ENCODE measurements at regions not wholly inside any gene's neighbourhood (a gene's known extent, or its start where the extent isn't known, plus 50 kb on each side); places are given as distances from the start of the nearest gene placed in this dataset.

DNA sequence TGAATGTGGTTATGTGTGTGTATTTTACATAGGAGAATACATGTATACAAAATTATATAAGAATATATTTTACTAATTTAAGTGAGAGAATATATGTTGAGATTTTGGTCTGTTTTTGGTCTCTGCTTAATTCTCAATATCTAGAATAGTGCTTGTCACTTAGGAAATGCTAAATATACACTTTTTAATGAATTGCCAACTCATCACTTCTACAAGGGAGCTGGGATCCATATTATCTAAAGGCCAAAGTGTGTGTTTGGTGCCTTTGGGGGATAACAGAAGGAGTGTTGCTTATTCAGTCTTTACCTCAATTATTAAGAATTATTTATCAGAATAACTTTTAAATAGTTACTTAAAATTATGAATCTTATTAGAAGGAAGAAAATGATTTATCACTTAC lies 1304.8 kb downstream of the HACE1 start:
- Histone ChIP-seq H3K9me3 (peaks cover 0 to 4% (median 0%) of the 10 kb centered on the region in 4 donors), H3K27me3 (no peaks in the 10 kb centered on the region), H3K27ac (replicated peaks in 1 of 4) (no peak overlapping the region), H3K4me1 (no peaks in the 10 kb centered on the region), H3K36me3 (no peaks in the 10 kb centered on the region), H3K4me3 (no peak overlapping the region)
- TF ChIP-seq, protein P1, sequence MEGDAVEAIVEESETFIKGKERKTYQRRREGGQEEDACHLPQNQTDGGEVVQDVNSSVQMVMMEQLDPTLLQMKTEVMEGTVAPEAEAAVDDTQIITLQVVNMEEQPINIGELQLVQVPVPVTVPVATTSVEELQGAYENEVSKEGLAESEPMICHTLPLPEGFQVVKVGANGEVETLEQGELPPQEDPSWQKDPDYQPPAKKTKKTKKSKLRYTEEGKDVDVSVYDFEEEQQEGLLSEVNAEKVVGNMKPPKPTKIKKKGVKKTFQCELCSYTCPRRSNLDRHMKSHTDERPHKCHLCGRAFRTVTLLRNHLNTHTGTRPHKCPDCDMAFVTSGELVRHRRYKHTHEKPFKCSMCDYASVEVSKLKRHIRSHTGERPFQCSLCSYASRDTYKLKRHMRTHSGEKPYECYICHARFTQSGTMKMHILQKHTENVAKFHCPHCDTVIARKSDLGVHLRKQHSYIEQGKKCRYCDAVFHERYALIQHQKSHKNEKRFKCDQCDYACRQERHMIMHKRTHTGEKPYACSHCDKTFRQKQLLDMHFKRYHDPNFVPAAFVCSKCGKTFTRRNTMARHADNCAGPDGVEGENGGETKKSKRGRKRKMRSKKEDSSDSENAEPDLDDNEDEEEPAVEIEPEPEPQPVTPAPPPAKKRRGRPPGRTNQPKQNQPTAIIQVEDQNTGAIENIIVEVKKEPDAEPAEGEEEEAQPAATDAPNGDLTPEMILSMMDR (IDR thresholded peaks at IDR 0.05) = no peak
- TF ChIP-seq POLR2AphosphoS5 (IDR thresholded peaks at IDR 0.05) (no peak), EP300 (IDR thresholded peaks at IDR 0.05) (no peak), POLR2A (IDR thresholded peaks at IDR 0.05; ENCODE audit: low read depth) (no peak)
- no peak for DNase-seq (ENCODE audit: extremely low spot score)
- intact Hi-C loops (cut with DNase I) = no loop called here

DNA sequence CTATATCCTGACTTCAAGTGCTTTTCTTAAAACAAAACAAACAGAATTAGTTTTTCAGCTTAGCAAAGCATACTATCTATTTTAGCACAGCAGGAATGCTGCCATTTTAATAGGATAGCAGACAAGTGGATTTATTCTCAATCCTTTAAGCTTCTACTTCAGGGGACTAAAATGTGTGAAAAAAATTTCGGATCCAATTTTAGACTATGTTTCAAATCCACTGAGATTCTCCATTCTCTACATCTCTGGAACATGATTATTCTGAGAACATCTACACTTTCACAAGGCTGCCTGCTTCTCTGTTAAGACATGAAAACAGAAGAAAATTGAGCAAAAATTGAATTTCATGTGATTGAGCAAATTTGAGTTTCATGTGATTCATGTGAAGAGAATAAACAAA lies 1321.3 kb downstream of the HACE1 start:
- H3K4me1 ChIP-seq = no peaks in the 10 kb centered on the region
- no peaks in the 10 kb centered on the region for H3K9me3 ChIP-seq
- no peak overlapping the region for H3K27ac ChIP-seq (replicated peaks in 1 of 4)
- no peak for DNase-seq (ENCODE audit: extremely low spot score)
- no peak overlapping the region for H3K4me3 ChIP-seq
- no peaks in the 10 kb centered on the region for H3K36me3 ChIP-seq
- 69% methylated on average over 1 of the region's 1 CpG for WGBS
- intact Hi-C loops (cut with DNase I) = no loop called here
- TF ChIP-seq POLR2A (IDR thresholded peaks at IDR 0.05; ENCODE audit: low read depth) (no peak), EP300 (IDR thresholded peaks at IDR 0.05) (no peak), POLR2AphosphoS5 (IDR thresholded peaks at IDR 0.05) (no peak)
- TF ChIP-seq, protein P1 (IDR thresholded peaks at IDR 0.05) = no peak
- H3K27me3 ChIP-seq = no peaks in the 10 kb centered on the region

DNA sequence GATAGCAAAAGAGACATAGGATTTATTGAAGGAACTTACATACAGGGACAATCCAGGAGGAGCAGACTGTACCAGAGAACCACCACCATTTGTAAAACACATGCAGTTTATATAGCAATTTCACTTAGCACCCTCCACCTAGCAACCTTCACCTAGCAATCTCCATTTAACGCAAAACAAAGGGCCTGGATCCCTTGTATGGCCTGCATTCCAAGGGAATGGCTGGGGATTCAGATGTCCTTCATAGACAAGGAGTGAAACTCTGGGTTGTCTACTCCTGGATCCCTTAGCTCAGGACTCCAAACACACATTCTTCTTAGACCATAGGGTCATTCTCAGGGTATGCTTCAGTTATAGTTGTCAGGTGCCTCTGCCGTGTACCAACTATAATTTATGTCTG lies 1324.9 kb downstream of the HACE1 start:
- TF ChIP-seq, protein P1 (IDR thresholded peaks at IDR 0.05) = no peak
- H3K27ac ChIP-seq (replicated peaks in 1 of 4) = no peak overlapping the region
- H3K36me3 ChIP-seq = no peaks in the 10 kb centered on the region
- no peaks in the 10 kb centered on the region for H3K4me1 ChIP-seq
- no peaks in the 10 kb centered on the region for H3K9me3 ChIP-seq
- no peak overlapping the region for H3K4me3 ChIP-seq
- no peak for DNase-seq (ENCODE audit: extremely low spot score)
- intact Hi-C loops (cut with DNase I) = no loop called here
- H3K27me3 ChIP-seq = no peaks in the 10 kb centered on the region
- WGBS = 67% methylated on average over 2 of the region's 2 CpGs

DNA sequence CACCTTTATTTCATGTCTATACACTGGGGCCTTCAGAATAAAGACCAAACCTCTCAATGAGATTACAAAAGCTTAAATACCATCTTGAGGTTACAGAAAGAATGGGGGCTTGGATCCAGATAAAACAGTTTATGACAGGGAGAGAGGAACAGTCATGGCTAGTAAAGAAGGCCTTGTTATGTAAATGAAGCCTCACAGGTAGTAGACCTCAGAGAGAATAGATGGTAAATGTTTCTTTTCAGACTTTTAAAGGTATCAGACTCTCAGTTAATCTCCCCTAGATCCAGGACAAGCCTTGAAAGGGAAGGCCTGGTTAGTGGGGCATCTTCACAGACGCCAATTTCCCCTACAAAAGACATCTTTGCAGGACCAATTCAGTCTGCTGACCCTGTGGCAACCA lies 1325.6 kb downstream of the HACE1 start:
- 88% methylated on average over 1 of the region's 1 CpG for WGBS
- no peak overlapping the region for H3K27ac ChIP-seq (replicated peaks in 1 of 4)
- no peaks in the 10 kb centered on the region for H3K27me3 ChIP-seq
- no peaks in the 10 kb centered on the region for H3K4me1 ChIP-seq
- H3K4me3 ChIP-seq = no peak overlapping the region
- H3K9me3 ChIP-seq = no peaks in the 10 kb centered on the region
- DNase-seq (ENCODE audit: extremely low spot score) = no peak
- intact Hi-C loops (cut with DNase I) = no loop called here
- no peaks in the 10 kb centered on the region for H3K36me3 ChIP-seq
- TF ChIP-seq, protein P1 (IDR thresholded peaks at IDR 0.05) = no peak
- TF ChIP-seq POLR2A (IDR thresholded peaks at IDR 0.05; ENCODE audit: low read depth) (no peak), POLR2AphosphoS5 (IDR thresholded peaks at IDR 0.05) (no peak), EP300 (IDR thresholded peaks at IDR 0.05) (no peak)

DNA sequence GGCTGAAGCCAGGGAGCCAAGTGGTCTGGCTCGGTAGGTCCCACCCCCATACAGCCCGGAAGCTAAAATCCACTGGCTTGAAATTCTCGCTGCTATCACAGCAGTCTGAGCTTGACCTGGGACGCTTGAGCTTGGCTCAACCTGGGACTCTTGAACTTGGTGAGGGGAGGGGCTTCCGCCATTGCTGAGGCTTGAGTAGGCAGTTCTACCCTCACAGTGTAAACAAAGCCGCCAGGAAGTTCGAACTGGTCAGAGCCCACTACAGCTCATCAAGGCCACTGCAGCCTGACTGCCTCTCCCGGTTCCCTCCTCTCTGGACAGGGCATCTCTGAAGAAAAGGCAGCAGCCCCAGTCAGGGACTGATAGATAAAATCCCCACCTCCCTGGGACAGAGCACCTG lies 1337.7 kb downstream of the HACE1 start:
- H3K9me3 ChIP-seq = peaks cover 0 to 7% (median 0%) of the 10 kb centered on the region in 4 donors
- intact Hi-C loops (cut with DNase I) = no loop called here
- H3K27ac ChIP-seq (replicated peaks in 1 of 4) = no peak overlapping the region
- H3K4me3 ChIP-seq = no peak overlapping the region
- DNase-seq (ENCODE audit: extremely low spot score) = no peak
- no peaks in the 10 kb centered on the region for H3K36me3 ChIP-seq
- H3K27me3 ChIP-seq = no peaks in the 10 kb centered on the region
- TF ChIP-seq EP300 (IDR thresholded peaks at IDR 0.05) = no peak
- TF ChIP-seq POLR2A (IDR thresholded peaks at IDR 0.05; ENCODE audit: low read depth) = no peak
- TF ChIP-seq POLR2AphosphoS5 (IDR thresholded peaks at IDR 0.05) = no peak
- TF ChIP-seq, protein P1 (IDR thresholded peaks at IDR 0.05) = no peak
- 83% methylated on average over 3 of the region's 8 CpGs for WGBS
- no peaks in the 10 kb centered on the region for H3K4me1 ChIP-seq

All from esophagus muscularis mucosa (tissue), 4 donors.